ENCODE measurements at regions not wholly inside any gene's neighbourhood (a gene's known extent, or its start where the extent isn't known, plus 50 kb on each side); places are given as distances from the start of the nearest gene placed in this dataset.

GRCh38 chr2:78908973-78909372, 116.5 kb upstream of the REG3G start:
- Histone ChIP-seq H3K4me1 (ENCODE audit: low read depth) (no peaks in the 10 kb centered on the region), H3K9me3 (no peaks in the 10 kb centered on the region), H3K4me3 (no peak overlapping the region), H3K36me3 (ENCODE audit: low read depth) (no peaks in the 10 kb centered on the region)
- no peak for TF ChIP-seq CTCF (IDR thresholded peaks at IDR 0.05)
- ATAC-seq, result no peak
- intact Hi-C loops (cut with DNase I, micrococcal nuclease), result no loop called here
- no peak for DNase-seq

- H3K9me3 ChIP-seq, result no peaks in the 10 kb centered on the region
- DNase-seq (no peak), ATAC-seq (no peak)
- H3K36me3 ChIP-seq (ENCODE audit: low read depth), result no peaks in the 10 kb centered on the region
- intact Hi-C loops (cut with DNase I, micrococcal nuclease), result no loop called here
- TF ChIP-seq CTCF (IDR thresholded peaks at IDR 0.05), result no peak
- H3K4me3 ChIP-seq, result no peak overlapping the region
- H3K4me1 ChIP-seq (ENCODE audit: low read depth), result no peaks in the 10 kb centered on the region
These were observed 115.1 kb upstream of the REG3G start for GRCh38 chr2:78910376-78910775.

- no peaks in the 10 kb centered on the region for H3K36me3 ChIP-seq (ENCODE audit: low read depth)
- H3K9me3 ChIP-seq, result no peaks in the 10 kb centered on the region
- H3K4me3 ChIP-seq, result no peak overlapping the region
- ATAC-seq (no peak), DNase-seq (no peak)
- intact Hi-C loops (cut with DNase I, micrococcal nuclease), result no loop called here
- TF ChIP-seq CTCF (IDR thresholded peaks at IDR 0.05), result no peak
- no peaks in the 10 kb centered on the region for H3K4me1 ChIP-seq (ENCODE audit: low read depth)
These were observed 112.2 kb upstream of the REG3G start for GRCh38 chr2:78913257-78913656.

GRCh38 chr2:78925258-78925657, 100.2 kb upstream of the REG3G start:
- Histone ChIP-seq H3K4me3 (no peak overlapping the region), H3K4me1 (ENCODE audit: low read depth) (no peaks in the 10 kb centered on the region), H3K36me3 (ENCODE audit: low read depth) (no peaks in the 10 kb centered on the region), H3K9me3 (no peaks in the 10 kb centered on the region)
- intact Hi-C loops (cut with DNase I, micrococcal nuclease), result no loop called here
- no peak for DNase-seq
- TF ChIP-seq CTCF (IDR thresholded peaks at IDR 0.05), result no peak
- ATAC-seq, result no peak

- intact Hi-C loops (cut with DNase I, micrococcal nuclease), result no loop called here
- Histone ChIP-seq H3K9me3 (no peaks in the 10 kb centered on the region), H3K4me1 (ENCODE audit: low read depth) (no peaks in the 10 kb centered on the region), H3K36me3 (ENCODE audit: low read depth) (no peaks in the 10 kb centered on the region), H3K4me3 (no peak overlapping the region)
- DNase-seq, result no peak
- no peak for TF ChIP-seq CTCF (IDR thresholded peaks at IDR 0.05)
- no peak for ATAC-seq
These were observed 97.0 kb upstream of the REG3G start for GRCh38 chr2:78928502-78928901.

- DNase-seq, result no peak
- H3K4me1 ChIP-seq (ENCODE audit: low read depth), result no peaks in the 10 kb centered on the region
- no peak for TF ChIP-seq CTCF (IDR thresholded peaks at IDR 0.05)
- intact Hi-C loops (cut with DNase I, micrococcal nuclease), result no loop called here
- no peaks in the 10 kb centered on the region for H3K36me3 ChIP-seq (ENCODE audit: low read depth)
- no peak for ATAC-seq
- H3K9me3 ChIP-seq, result no peaks in the 10 kb centered on the region
- no peak overlapping the region for H3K4me3 ChIP-seq
These were observed 84.5 kb upstream of the REG3G start for GRCh38 chr2:78940998-78941397.
